Jurkat, Clone E6-1 (cell line): ENCODE measurements at regions not wholly inside any gene's neighbourhood (a gene's known extent, or its start where the extent isn't known, plus 50 kb on each side); places are given as distances from the start of the nearest gene placed in this dataset.

ENCODE experiments used
- DNase-seq: peaks from one replicate; pipeline ENCODE4 v3.0.0-alpha.2; 2011; ENCODE audit warnings: low read depth, low spot score
- H3K4me3 ChIP-seq: 2 replicates; pipeline ENCODE4 v1.5.1; 2011; ENCODE audit warnings: mild to moderate bottlenecking, low read length, control low read depth, moderate library complexity

GRCh38 chr15:39273717-39274411, 307.0 kb upstream of the THBS1 start:
- no peak overlapping the region for H3K4me3 ChIP-seq
- DNase-seq: no peak

DNA sequence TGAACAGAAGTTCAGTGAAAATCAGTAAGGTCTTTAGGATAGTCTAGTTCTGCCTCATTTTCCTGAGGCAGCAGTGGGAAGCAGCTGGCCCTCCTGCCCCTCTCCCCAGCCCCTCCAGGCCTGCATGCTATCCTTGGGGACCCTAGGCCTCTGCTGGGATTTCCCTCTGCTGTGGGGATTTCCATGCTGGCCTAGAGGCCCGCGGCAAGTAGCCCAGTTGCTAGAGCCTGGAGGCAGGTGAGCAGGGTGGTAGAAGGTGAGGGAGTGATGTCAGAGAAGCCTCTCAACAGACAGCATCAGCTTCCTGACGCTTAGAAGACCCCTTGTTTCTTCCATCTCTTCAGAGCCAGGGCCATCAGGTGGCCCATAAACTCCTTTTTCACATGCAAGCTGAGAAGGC, 305.8 kb upstream of the THBS1 start:
- H3K4me3 ChIP-seq: no peak overlapping the region
- no peak for DNase-seq

DNA sequence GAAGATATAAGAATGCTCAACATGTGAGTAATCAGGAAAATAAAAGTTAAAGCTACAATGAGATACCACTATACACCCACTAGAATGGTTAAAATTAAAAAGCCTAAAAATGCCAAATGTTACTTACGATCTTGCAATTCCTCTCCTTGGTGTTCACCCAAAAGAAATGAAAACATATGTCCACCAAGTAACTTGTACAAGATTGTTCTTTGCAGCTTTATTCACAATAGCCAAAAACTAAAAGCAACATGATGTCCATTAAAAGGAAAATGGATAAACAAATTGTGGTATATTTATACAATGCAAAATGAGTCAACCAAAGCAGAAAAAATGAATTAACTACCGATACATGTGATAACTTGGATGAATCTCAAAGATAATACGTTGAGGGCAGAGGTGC, 301.6 kb upstream of the THBS1 start:
- DNase-seq: no peak
- no peak overlapping the region for H3K4me3 ChIP-seq

- H3K4me3 ChIP-seq: no peak overlapping the region
- DNase-seq: no peak
Measured at GRCh38 chr15:39281094-39281493, 299.8 kb upstream of the THBS1 start.

GRCh38 chr15:39282663-39283208, 298.1 kb upstream of the THBS1 start:
- DNase-seq: no peak
- no peak overlapping the region for H3K4me3 ChIP-seq

GRCh38 chr15:39283531-39283930, 297.3 kb upstream of the THBS1 start:
- no peak for DNase-seq
- no peak overlapping the region for H3K4me3 ChIP-seq

GRCh38 chr15:39285071-39285470, 295.8 kb upstream of the THBS1 start:
- no peak for DNase-seq
- H3K4me3 ChIP-seq: no peak overlapping the region

GRCh38 chr15:39285663-39286062, 295.2 kb upstream of the THBS1 start:
- DNase-seq: no peak
- no peak overlapping the region for H3K4me3 ChIP-seq

GRCh38 chr15:39286706-39287105, 294.2 kb upstream of the THBS1 start:
- DNase-seq: no peak
- H3K4me3 ChIP-seq: no peak overlapping the region

GRCh38 chr15:39287322-39288195, 293.3 kb upstream of the THBS1 start:
- H3K4me3 ChIP-seq: no peak overlapping the region
- no peak for DNase-seq

DNA sequence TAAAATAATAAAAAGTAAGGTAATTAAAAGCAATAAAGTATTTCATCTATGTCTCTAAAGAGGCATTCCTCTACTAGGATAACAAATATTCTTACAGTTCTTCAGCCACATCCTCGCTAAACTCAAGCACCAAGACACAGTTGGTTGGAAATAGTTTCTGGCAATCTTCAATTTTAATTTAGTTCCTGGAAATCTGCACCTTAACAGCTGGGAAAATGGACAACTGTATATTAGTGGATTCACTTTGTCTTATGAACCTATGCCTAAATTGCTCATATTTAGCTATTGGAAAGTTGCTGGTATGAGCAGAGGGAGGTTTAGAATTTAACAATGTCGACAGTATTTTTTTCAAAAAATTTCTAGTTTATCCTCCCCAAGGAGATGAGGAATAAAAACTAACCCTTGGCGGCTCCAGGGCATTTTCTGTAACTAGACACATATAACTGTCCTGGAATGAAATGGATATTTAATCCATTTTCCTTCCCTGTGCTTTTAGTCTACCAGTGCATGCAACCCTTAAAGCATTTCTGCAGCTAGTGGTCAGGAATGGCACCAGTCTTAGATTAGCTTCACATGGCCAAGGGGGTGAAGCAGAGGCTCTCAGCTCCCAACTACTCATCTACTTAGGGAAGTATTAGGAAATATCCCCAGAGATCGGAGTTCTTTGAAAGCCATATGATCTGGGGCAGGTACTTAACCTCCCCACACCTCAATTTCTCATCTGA, 290.0 kb upstream of the THBS1 start:
- no peak for DNase-seq
- no peak overlapping the region for H3K4me3 ChIP-seq

DNA sequence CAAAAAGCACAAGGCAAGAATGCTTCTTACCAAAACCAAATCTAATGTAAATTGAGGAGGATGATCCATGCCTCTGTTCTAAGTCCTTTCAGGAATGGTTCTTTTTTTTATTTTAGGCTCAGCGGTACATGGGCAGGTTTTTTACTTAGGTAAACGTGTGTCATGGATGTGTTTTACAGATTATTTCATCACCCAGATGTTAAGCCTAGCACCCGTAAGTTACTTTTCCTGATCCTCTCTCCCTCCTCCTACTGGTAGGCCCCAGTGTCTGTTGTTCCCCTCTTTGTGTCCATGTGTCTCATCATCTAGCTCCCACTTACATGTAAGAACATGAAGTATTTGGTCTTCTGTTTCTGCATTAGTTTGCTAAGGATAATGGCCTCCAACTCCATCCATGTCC, 289.2 kb upstream of the THBS1 start:
- H3K4me3 ChIP-seq: no peak overlapping the region
- no peak for DNase-seq

DNA sequence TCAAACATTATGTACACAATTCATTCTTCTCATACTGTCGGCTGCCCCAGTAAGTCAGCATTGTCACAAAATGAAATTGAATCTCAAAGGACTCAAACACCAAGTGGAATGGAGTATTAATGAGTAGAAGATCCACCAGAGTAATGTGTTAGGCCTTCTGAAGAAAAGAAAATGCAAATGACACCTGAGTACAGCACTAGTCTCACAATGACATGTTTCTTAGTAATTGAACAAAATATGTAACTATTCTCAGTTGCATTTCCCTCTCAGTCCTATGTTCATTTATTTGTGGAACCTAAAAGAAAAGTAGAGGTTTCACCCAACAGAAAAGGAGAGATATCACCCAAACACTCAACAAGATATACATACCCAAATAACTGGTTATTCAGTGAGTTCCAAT, 283.9 kb upstream of the THBS1 start:
- no peak for DNase-seq
- no peak overlapping the region for H3K4me3 ChIP-seq

DNA sequence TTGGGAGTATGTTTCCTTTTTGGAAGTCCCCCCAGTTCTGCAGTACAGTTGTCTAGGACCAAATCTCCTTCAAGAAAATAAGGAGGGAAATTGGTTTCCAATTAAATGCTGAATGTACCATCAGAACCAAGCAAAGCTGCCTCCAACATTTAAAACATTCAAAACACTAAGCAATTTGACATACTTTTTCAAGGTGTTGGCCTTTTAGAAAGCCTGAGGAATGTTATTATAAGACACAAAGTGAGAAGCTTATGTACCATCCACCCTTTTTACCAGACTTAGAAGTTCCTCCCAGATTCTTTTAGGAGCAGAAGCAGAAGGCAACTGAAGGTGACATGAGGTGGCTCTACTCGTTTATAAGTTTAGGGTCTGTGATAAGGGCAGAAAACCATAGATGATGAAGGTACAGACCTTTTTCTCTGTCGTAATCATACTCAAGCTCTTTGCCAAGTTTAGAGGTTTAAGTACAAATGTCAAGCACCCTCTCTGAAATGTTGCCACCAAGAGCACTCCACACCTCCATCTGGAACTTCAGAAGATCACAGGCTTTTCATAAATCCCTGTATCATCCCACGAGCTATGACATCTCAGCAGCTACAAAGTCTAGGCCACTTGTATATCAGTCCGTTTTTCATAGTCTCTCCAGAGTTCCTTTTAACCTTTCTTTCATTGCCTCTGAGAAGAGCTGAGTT, 282.5 kb upstream of the THBS1 start:
- no peak for DNase-seq

DNA sequence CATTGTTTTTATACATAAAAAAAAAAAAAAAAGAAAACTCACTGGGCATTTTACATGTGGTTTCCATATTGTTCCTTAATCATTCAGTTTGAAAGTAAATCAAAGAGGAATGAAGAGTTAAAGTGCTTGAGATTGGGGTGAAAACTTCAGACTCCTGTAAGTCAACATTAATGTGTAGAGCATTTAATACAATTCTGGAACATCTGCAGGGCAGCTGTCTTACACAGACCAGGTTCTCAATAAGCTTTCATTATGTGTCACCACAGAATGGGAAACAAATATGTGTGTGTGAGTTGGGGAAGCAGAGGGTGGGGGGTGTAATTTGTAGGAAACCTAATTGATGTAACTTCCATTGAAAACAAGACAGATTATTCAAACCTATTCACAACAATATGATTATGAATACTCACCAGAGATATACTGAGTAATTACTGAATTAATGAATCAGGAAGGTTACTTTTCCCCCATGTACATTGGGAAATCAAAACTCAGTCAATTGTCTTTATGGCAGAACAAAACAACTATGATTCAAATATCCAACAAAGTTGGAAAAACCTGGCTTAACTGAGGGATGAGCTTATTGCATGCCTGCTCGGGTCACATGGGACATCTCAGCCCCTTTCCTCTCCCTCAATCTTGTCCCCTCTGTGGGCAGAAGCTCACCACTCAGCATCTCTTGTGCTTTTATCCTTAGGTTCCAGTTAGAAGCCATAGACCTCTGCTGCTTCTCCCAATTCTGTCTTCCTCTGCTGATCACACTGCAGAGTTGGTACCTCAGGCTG, 281.2 kb upstream of the THBS1 start:
- no peak for DNase-seq
- no peak overlapping the region for H3K4me3 ChIP-seq

More for the DNA sequence above, 282.5 kb upstream of the THBS1 start:
- H3K4me3 ChIP-seq: no peak overlapping the region

DNA sequence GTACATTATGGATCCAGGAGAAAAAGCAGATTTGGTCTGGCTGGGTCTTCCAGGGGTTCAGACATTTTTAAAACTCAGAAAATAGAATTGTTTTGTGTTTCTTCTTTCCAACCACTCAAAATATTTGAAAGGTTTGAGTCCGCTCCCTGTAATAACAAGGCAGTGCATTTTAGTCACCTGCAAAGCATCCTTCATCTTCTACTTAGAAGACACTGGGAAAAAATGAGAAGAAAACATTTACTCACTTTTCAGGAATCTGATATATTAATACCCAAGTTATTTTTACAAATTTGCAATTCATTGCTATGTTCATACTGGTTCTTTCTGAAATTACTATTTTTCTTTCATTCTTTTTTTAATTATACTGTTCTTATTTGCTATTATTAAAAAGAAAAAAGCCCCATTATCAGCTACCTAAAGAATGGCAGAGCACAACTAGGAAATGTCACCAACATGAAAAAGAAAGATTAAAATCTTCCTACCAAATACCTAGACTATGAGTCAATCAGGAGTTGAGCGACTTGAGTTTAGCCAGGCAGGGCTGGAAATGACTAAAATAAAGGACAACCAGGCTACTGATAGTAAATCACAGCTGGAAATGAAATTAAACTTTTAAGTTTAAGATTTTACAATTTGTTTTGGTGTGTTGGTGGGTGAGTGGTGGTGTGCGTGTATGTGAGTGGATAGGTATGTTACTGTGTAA, 280.3 kb upstream of the THBS1 start:
- H3K4me3 ChIP-seq: no peak overlapping the region
- DNase-seq: no peak

GRCh38 chr15:39301589-39301999, 279.3 kb upstream of the THBS1 start:
- no peak for DNase-seq
- no peak overlapping the region for H3K4me3 ChIP-seq

DNA sequence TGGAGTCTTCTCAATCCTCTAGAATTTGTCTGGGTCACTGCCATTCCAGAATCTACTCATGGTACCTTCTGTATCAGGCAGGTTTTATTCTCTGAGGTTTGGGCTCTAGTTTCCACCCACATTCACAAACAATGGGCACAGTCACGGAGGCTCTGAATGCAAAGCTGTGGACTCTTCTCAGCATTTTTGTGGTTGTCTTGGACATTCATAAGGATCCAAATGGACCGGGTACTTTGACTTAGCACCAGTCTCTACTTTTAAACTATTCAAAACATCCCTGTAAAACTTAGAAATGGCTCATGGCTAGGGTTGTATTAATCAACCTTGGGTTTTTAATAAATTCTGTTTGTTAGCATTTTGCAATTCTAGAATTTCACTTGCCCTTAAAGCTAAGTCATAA, 277.9 kb upstream of the THBS1 start:
- DNase-seq: no peak
- no peak overlapping the region for H3K4me3 ChIP-seq
